ENCODE measurements at regions not wholly inside any gene's neighbourhood (a gene's known extent, or its start where the extent isn't known, plus 50 kb on each side); places are given as distances from the start of the nearest gene placed in this dataset.

GRCh38 chr15:53454535-53454842 is 305.0 kb downstream of the WDR72 start:
- H3K4me1 ChIP-seq: no peaks in the 10 kb centered on the region
- intact Hi-C loops (cut with DNase I; ENCODE audit: low total_unique reads): no loop called here

GRCh38 chr15:53453253-53454105 is 306.0 kb downstream of the WDR72 start:
- intact Hi-C loops (cut with DNase I; ENCODE audit: low total_unique reads): no loop called here
- Histone ChIP-seq H3K36me3 (no peaks in the 10 kb centered on the region), H3K27me3 (no peaks in the 10 kb centered on the region), H3K4me3 (no peak overlapping the region), H3K9me3 (no peaks in the 10 kb centered on the region), H3K4me1 (no peaks in the 10 kb centered on the region), H3K27ac (no peak overlapping the region)
- DNase-seq: no peak
- TF ChIP-seq POLR2A (IDR thresholded peaks at IDR 0.05): no peak
- no peak for TF ChIP-seq CTCF (IDR thresholded peaks at IDR 0.05)

More at GRCh38 chr15:53454535-53454842, 305.0 kb downstream of the WDR72 start:
- TF ChIP-seq CTCF (IDR thresholded peaks at IDR 0.05): no peak
- no peak for TF ChIP-seq POLR2A (IDR thresholded peaks at IDR 0.05)
- Histone ChIP-seq H3K27ac (no peak overlapping the region), H3K36me3 (no peaks in the 10 kb centered on the region), H3K27me3 (no peaks in the 10 kb centered on the region), H3K9me3 (no peaks in the 10 kb centered on the region), H3K4me3 (no peak overlapping the region)
- DNase-seq: no peak

- intact Hi-C loops (cut with DNase I; ENCODE audit: low total_unique reads): no loop called here
- Histone ChIP-seq H3K4me3 (no peak overlapping the region), H3K4me1 (no peaks in the 10 kb centered on the region), H3K27ac (no peak overlapping the region), H3K36me3 (no peaks in the 10 kb centered on the region), H3K9me3 (no peaks in the 10 kb centered on the region), H3K27me3 (no peaks in the 10 kb centered on the region)
- no peak for DNase-seq
- TF ChIP-seq POLR2A (IDR thresholded peaks at IDR 0.05) (no peak), CTCF (IDR thresholded peaks at IDR 0.05) (no peak)
Observed at GRCh38 chr15:53448232-53449015, 311.0 kb downstream of the WDR72 start.

- H3K27me3 ChIP-seq: no peaks in the 10 kb centered on the region
- intact Hi-C loops (cut with DNase I; ENCODE audit: low total_unique reads): no loop called here
- TF ChIP-seq CTCF (IDR thresholded peaks at IDR 0.05) (no peak), POLR2A (IDR thresholded peaks at IDR 0.05) (no peak)
- H3K9me3 ChIP-seq: no peaks in the 10 kb centered on the region
- H3K4me3 ChIP-seq: no peak overlapping the region
- no peak overlapping the region for H3K27ac ChIP-seq
- no peaks in the 10 kb centered on the region for H3K36me3 ChIP-seq
- DNase-seq: no peak
- H3K4me1 ChIP-seq: no peaks in the 10 kb centered on the region
Observed at GRCh38 chr15:53447742-53448141, 311.7 kb downstream of the WDR72 start.

GRCh38 chr15:53447053-53447574 is 312.3 kb downstream of the WDR72 start:
- Histone ChIP-seq H3K36me3 (no peaks in the 10 kb centered on the region), H3K9me3 (no peaks in the 10 kb centered on the region), H3K4me1 (no peaks in the 10 kb centered on the region), H3K27ac (no peak overlapping the region), H3K4me3 (no peak overlapping the region), H3K27me3 (no peaks in the 10 kb centered on the region)
- TF ChIP-seq CTCF (IDR thresholded peaks at IDR 0.05): no peak
- intact Hi-C loops (cut with DNase I; ENCODE audit: low total_unique reads): no loop called here
- no peak for DNase-seq

All from uterus (tissue), 3 donors.